K562 (cell line): ENCODE measurements at regions not wholly inside any gene's neighbourhood (a gene's known extent, or its start where the extent isn't known, plus 50 kb on each side); places are given as distances from the start of the nearest gene placed in this dataset.
"Not testable (repeated sequence)": the region's sequence is repeated elsewhere in the genome, so short reads cannot be mapped to it uniquely, and the experiment has no call there.

Experiments
- ATAC-seq: fragments of 200-7000 bp; cut with Tn5 transposase; 3 replicates; pipeline ENCODE4 v1.9.1; 2020; ENCODE audit warnings: moderate library complexity
- BruUV-seq: library from RNA; stranded (reverse); fragments of 400-500 nt; replicated peaks from 2 replicates; lab custom pipeline; 2021; lab: Mats Ljungman, UMichigan
- CTCF ChIA-PET: fragments of 300-600 bp; formaldehyde crosslinking; extraction: SDS; loops from one replicate; lab custom pipeline; 2021; ENCODE audit warnings: low intra/inter-chr PET ratio; lab: Yijun Ruan, JAX
- POLR2A ChIA-PET: fragments of 300-600, 350-650 bp; sonication (Branson Sonifier 250); formaldehyde crosslinking; extraction: SDS; loops from one replicate; lab custom pipeline; 2021; ENCODE audit warnings: antibody characterized with exemption, inconsistent platforms; lab: Yijun Ruan, JAX
- DNase-seq, 4 experiments: peaks; one replicate each; pipeline versions ENCODE4 v3.0.0 to v3.0.0-alpha.2; 2011 to 2018; ENCODE audit warnings: low spot score in 3 of 4, mixed read lengths in 3 of 4; ENCODE audit errors: extremely low read depth in 1 of 4
- FAIRE-seq: peaks from 2 replicates; lab custom pipeline; 2011; peaks lifted over from hg19 to GRCh38; lab: Jason Lieb, UNC
- H2AFZ ChIP-seq: 2 replicates; pipeline ENCODE4 v1.6.0; 2011; ENCODE audit warnings: low read depth, low read length, control low read depth, inconsistent platforms
- H3K27ac ChIP-seq: fragments of 200-600 bp; 3 replicates; pipeline ENCODE4 v1.8.0; 2011; ENCODE audit warnings: low read depth, mild to moderate bottlenecking, control low read depth, inconsistent platforms, low read length, moderate library complexity, mixed read lengths; ENCODE audit errors: extremely low read depth
- H3K27me3 ChIP-seq, 2 experiments: fragments of 300-600 bp in 1 of 2; 2 replicates in 1 of 2; 3 replicates in 1 of 2; pipeline versions ENCODE4 v1.6.0 to v1.8.0; 2011; ENCODE audit warnings: inconsistent platforms in 2 of 2, low read length in 2 of 2, mild to moderate bottlenecking in 1 of 2, mixed read lengths in 1 of 2, moderate library complexity in 1 of 2; ENCODE audit not compliant: control insufficient read depth in 2 of 2, insufficient read depth in 2 of 2
- H3K36me3 ChIP-seq: fragments of 300-600 bp; 3 replicates; pipeline ENCODE4 v1.8.0; 2011; ENCODE audit warnings: mild to moderate bottlenecking, low read length, inconsistent platforms; ENCODE audit not compliant: control insufficient read depth, insufficient read depth
- H3K4me1 ChIP-seq, 2 experiments: fragments of 200-600 bp in 1 of 2; replicated peaks in 1 of 2; 2 replicates in 1 of 2; 3 replicates in 1 of 2; pipeline versions ENCODE4 v1.5.1 to v1.8.0; 2011; ENCODE audit warnings: inconsistent platforms in 2 of 2, low read length in 2 of 2, mild to moderate bottlenecking in 1 of 2, mixed read lengths in 1 of 2, moderate library complexity in 1 of 2; ENCODE audit not compliant: control insufficient read depth in 2 of 2, insufficient read depth in 2 of 2
- H3K4me2 ChIP-seq: 2 replicates; pipeline ENCODE4 v1.6.1; 2011; ENCODE audit warnings: low read length, control low read depth, inconsistent platforms, mixed read lengths; ENCODE audit not compliant: insufficient read depth
- H3K4me3 ChIP-seq: fragments of 200-600 bp; sonication (generic), shearing (Covaris generic); 2 replicates; pipeline ENCODE4 v1.5.1; 2016; ENCODE audit warnings: control low read depth, inconsistent platforms
- H3K79me2 ChIP-seq: fragments of 200-600 bp; 3 replicates; pipeline ENCODE4 v1.8.0; 2011; ENCODE audit warnings: low read length, inconsistent platforms; ENCODE audit not compliant: control insufficient read depth, insufficient read depth
- H3K9ac ChIP-seq, 2 experiments: 2 replicates each; pipeline versions ENCODE4 v1.6.0 to v1.6.1; 2011; ENCODE audit warnings: low read depth in 2 of 2, low read length in 2 of 2, control low read depth in 1 of 2, inconsistent platforms in 1 of 2, mild to moderate bottlenecking in 1 of 2, mixed read lengths in 1 of 2; ENCODE audit not compliant: insufficient read depth in 1 of 2
- H3K9me1 ChIP-seq: one replicate; pipeline ENCODE4 v1.6.0; 2011; ENCODE audit warnings: inconsistent platforms, mild to moderate bottlenecking, low read length, moderate library complexity; ENCODE audit not compliant: control insufficient read depth, insufficient read depth
- H3K9me3 ChIP-seq: replicated peaks from 2 replicates; pipeline ENCODE4 v1.5.1; 2011; ENCODE audit warnings: low read depth, low read length, inconsistent platforms; ENCODE audit not compliant: control insufficient read depth, insufficient read depth
- H4K20me1 ChIP-seq: replicated peaks from 2 replicates; pipeline ENCODE4 v1.6.1; 2011; ENCODE audit warnings: low read length, inconsistent platforms, mixed read lengths; ENCODE audit not compliant: control insufficient read depth, insufficient read depth
- FOXJ3 ChIP-seq: sonication (generic); formaldehyde crosslinking; IDR thresholded peaks from 2 replicates; pipeline ENCODE4 v1.4.0; 2020; ENCODE audit warnings: mild to moderate bottlenecking, missing genetic modification reagents
- SAFB ChIP-seq: fragments of 200-400 bp; formaldehyde crosslinking; IDR thresholded peaks from 2 replicates; pipeline ENCODE4 v1.6.1; 2017; ENCODE audit warnings: low read depth, low read length, borderline replicate concordance
- TAF15 ChIP-seq: fragments of 200-400 bp; formaldehyde crosslinking; IDR thresholded peaks from 2 replicates; pipeline ENCODE4 v1.6.1; 2017; ENCODE audit warnings: mild to moderate bottlenecking, low read depth, low read length, moderate library complexity
- ZNF263 ChIP-seq: sonication (generic); formaldehyde crosslinking; IDR thresholded peaks from 2 replicates; pipeline ENCODE4 v1.8.0; 2022; ENCODE audit warnings: mild to moderate bottlenecking, missing genetic modification reagents, borderline replicate concordance
- WGBS: fragments of 100-300 bp; shearing (Covaris generic); methylation state at CpG from one replicate; pipeline ENCODE4 v1.1.6; 2016; ENCODE audit warnings: low coverage, mixed read lengths; ENCODE audit not compliant: insufficient coverage; ENCODE audit errors: missing lambda C conversion rate; 5-methylcytosine and 5-hydroxymethylcytosine counted together
- in situ Hi-C: fragments of 300-500 bp; cut with MboI; formaldehyde crosslinking; loops from 4 replicates; pipeline ENCODE4 v1.15.0; 2018; ENCODE audit warnings: inconsistent platforms, mixed read lengths
- intact Hi-C: fragments of 100-400 bp; cut with micrococcal nuclease; formaldehyde crosslinking; loops from 2 replicates; pipeline ENCODE4 v1.14.2; 2022
- TF ChIP-seq, protein P1 (sequence below): fragments of 450-650 bp; formaldehyde crosslinking; IDR thresholded peaks from 2 replicates; pipeline ENCODE4 v1.4.0; 2022; ENCODE audit warnings: missing genetic modification characterization
- TF ChIP-seq, protein P2 (sequence below): fragments of 450-650 bp; formaldehyde crosslinking; IDR thresholded peaks from 2 replicates; pipeline ENCODE4 v1.4.0; 2020; ENCODE audit warnings: mild to moderate bottlenecking, mixed read lengths

DNA sequence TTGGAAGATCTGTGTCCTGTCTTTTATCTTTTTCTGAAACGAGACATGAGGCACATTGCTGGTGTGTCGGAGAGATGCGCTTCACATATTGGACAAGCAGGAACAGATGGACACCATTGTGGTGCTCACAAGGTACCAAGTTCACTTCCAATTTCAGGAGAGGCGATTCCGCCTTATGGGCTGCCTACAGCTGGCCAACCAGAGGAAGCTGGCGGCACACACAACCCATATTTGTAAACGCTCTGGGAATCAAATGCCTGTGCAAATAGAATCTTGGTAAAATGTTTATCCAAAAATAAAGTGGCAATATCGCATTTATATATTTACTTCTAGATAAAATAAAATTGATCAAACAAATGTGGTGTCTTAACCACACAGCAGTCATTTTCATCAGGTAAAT is 337.4 kb downstream of the TCERG1L start (continued):
- TF ChIP-seq, protein P1, sequence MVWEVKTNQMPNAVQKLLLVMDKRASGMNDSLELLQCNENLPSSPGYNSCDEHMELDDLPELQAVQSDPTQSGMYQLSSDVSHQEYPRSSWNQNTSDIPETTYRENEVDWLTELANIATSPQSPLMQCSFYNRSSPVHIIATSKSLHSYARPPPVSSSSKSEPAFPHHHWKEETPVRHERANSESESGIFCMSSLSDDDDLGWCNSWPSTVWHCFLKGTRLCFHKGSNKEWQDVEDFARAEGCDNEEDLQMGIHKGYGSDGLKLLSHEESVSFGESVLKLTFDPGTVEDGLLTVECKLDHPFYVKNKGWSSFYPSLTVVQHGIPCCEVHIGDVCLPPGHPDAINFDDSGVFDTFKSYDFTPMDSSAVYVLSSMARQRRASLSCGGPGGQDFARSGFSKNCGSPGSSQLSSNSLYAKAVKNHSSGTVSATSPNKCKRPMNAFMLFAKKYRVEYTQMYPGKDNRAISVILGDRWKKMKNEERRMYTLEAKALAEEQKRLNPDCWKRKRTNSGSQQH (CRISPR knock-in tag), result no peak
- TF ChIP-seq, all 486 proteins: peak for 0

DNA sequence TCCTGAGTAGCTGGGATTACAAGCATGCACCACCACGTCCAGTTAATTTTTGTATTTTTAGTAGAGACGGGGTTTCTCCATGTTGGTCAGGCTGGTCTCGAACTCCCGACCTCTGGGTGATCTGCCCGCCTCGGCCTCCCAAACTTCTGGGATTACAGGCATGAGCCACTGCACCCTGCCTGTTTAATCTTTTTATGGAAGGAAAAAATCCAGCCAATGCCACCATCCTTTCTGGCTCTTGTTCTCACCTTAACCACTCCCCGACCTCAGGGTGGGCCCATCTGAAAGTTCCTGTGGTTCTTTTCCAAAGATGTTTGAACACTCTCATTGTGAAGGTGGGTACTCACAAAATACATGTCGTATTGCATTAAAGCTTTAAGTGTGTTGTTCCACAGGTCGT is 336.2 kb downstream of the TCERG1L start:
- POLR2A ChIA-PET, H3K9ac ChIP-seq, CTCF ChIA-PET, H3K27me3 ChIP-seq, H3K4me2 ChIP-seq, H3K4me1 ChIP-seq, H3K9me3 ChIP-seq, H3K79me2 ChIP-seq, H4K20me1 ChIP-seq, H2AFZ ChIP-seq, H3K36me3 ChIP-seq, H3K4me3 ChIP-seq, FAIRE-seq, H3K9me1 ChIP-seq, BruUV-seq, ATAC-seq, in situ Hi-C loops, H3K27ac ChIP-seq, intact Hi-C loops, DNase-seq: not testable (repeated sequence)
- WGBS, result 2% methylated on average over 9 of the region's 9 CpGs

DNA sequence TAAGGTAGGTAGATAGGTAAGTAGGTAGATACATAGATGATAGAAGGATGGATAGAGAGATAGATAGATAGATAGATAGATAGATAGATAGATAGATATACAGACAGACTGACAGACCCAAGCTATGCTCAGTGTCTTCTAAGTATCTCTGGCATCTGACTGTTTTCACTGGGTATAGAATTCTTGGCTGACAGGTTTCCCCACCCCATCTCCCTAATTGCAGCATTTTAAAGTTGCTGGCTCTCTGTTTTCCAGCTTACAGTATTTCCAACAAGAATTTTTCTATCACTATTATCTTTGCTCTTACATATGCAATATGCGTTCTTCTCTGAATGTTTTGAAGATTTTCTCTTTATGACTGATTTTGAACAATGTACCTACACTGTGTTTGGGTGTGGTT is 328.7 kb downstream of the TCERG1L start:
- Histone ChIP-seq H4K20me1 (no peaks in the 10 kb centered on the region), H3K9me1 (no peaks in the 10 kb centered on the region), H3K9me3 (no peaks in the 10 kb centered on the region), H3K27me3 (no peaks in the 10 kb centered on the region), H3K4me1 (no peaks in the 10 kb centered on the region), H3K79me2 (no peaks in the 10 kb centered on the region), H3K4me2 (no peak overlapping the region), H3K4me3 (no peak overlapping the region), H3K36me3 (no peaks in the 10 kb centered on the region), H3K27ac (no peak overlapping the region), H2AFZ (no peak overlapping the region), H3K9ac (no peak overlapping the region)
- BruUV-seq, result no TSS peak
- FAIRE-seq, result no peak
- CTCF ChIA-PET, result no interaction called here
- no peak for DNase-seq
- in situ Hi-C loops, result no loop called here
- POLR2A ChIA-PET, result no interaction called here
- no peak for ATAC-seq
- 9% methylated on average over 1 of the region's 1 CpG for WGBS
- intact Hi-C loops, result no loop called here
- TF ChIP-seq, protein P2, sequence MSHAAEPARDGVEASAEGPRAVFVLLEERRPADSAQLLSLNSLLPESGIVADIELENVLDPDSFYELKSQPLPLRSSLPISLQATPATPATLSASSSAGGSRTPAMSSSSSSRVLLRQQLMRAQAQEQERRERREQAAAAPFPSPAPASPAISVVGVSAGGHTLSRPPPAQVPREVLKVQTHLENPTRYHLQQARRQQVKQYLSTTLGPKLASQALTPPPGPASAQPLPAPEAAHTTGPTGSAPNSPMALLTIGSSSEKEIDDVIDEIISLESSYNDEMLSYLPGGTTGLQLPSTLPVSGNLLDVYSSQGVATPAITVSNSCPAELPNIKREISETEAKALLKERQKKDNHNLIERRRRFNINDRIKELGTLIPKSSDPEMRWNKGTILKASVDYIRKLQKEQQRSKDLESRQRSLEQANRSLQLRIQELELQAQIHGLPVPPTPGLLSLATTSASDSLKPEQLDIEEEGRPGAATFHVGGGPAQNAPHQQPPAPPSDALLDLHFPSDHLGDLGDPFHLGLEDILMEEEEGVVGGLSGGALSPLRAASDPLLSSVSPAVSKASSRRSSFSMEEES (CRISPR knock-in tag), result no peak
- no peak for TF ChIP-seq ZNF263
- TF ChIP-seq TAF15, result no peak
- no peak for TF ChIP-seq FOXJ3
- TF ChIP-seq SAFB, result no peak
